ENCODE measurements at regions not wholly inside any gene's neighbourhood (a gene's known extent, or its start where the extent isn't known, plus 50 kb on each side); places are given as distances from the start of the nearest gene placed in this dataset.
"Not testable (repeated sequence)": the region's sequence is repeated elsewhere in the genome, so short reads cannot be mapped to it uniquely, and the experiment has no call there.

DNA sequence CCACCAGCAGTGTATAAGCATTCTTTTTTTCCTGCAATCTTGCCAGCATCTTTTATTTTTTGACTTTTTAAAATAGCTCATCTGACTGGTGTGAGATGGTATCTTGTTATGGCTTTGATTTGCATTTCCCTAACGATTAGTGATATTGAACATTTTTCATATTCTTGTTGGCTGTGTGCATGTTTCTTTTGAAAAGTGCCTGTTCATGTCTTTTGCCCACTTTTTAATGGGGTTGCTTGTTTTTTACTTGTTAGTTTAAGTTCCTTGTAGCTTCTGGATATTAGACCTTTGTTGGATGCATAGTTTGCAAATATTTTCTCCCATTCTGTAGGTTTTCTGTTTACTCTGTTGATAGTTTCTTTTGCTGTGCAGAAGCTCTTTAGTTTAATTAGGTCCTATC is 116.6 kb downstream of the URB2 start:
- TF ChIP-seq, protein P1, sequence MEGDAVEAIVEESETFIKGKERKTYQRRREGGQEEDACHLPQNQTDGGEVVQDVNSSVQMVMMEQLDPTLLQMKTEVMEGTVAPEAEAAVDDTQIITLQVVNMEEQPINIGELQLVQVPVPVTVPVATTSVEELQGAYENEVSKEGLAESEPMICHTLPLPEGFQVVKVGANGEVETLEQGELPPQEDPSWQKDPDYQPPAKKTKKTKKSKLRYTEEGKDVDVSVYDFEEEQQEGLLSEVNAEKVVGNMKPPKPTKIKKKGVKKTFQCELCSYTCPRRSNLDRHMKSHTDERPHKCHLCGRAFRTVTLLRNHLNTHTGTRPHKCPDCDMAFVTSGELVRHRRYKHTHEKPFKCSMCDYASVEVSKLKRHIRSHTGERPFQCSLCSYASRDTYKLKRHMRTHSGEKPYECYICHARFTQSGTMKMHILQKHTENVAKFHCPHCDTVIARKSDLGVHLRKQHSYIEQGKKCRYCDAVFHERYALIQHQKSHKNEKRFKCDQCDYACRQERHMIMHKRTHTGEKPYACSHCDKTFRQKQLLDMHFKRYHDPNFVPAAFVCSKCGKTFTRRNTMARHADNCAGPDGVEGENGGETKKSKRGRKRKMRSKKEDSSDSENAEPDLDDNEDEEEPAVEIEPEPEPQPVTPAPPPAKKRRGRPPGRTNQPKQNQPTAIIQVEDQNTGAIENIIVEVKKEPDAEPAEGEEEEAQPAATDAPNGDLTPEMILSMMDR (IDR thresholded peaks at IDR 0.05) = not testable (repeated sequence)
- TF ChIP-seq POLR2A (IDR thresholded peaks at IDR 0.05) = not testable (repeated sequence)
